ENCODE measurements at regions not wholly inside any gene's neighbourhood (a gene's known extent, or its start where the extent isn't known, plus 50 kb on each side); places are given as distances from the start of the nearest gene placed in this dataset.
"Not testable (repeated sequence)": the region's sequence is repeated elsewhere in the genome, so short reads cannot be mapped to it uniquely, and the experiment has no call there.

DNA sequence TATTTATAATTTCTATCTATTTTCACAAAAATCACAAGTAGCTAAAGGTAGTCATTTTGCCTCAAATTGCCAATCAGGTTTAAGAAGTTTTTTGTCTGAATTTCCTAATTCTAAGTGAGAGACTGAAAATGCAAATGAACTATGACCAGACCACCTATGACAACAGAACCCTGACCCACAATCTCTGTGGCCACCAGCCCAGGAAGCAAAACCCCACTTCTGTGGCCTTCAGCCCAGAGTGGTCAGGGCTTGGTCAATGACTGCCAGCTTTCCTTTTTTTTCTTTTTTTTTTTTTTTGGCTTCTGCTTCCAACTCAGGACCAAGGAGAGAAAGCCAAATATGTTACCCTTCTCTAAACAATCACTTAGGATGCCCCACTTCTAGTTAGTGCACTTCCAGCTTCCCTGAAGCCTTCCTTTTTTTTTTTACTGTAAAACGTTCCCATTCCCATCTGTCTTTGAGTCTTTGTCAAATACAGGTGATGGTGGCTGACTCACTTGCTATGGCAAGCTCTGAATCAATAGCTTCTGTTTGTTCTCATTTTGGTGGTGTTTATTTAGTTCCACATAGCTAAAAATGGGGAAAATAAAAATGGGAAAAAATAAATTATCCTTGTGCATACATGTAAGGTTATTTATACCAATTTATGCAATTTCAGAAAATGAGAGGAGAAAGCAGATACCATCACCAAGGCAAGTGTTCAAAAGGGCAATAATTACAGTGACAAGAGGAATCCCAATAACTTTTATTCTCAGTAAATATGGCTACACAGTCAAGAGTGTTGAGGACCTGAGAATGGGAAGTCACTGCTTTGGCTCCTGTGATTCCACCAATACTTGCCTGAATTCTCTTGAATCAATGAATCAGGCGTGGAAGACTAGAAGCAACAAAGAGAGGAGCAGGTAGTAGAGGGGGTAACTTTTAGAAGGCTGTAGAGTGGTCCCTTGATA, 170.3 kb upstream of the PDE7B start:
- TF ChIP-seq, protein P1, sequence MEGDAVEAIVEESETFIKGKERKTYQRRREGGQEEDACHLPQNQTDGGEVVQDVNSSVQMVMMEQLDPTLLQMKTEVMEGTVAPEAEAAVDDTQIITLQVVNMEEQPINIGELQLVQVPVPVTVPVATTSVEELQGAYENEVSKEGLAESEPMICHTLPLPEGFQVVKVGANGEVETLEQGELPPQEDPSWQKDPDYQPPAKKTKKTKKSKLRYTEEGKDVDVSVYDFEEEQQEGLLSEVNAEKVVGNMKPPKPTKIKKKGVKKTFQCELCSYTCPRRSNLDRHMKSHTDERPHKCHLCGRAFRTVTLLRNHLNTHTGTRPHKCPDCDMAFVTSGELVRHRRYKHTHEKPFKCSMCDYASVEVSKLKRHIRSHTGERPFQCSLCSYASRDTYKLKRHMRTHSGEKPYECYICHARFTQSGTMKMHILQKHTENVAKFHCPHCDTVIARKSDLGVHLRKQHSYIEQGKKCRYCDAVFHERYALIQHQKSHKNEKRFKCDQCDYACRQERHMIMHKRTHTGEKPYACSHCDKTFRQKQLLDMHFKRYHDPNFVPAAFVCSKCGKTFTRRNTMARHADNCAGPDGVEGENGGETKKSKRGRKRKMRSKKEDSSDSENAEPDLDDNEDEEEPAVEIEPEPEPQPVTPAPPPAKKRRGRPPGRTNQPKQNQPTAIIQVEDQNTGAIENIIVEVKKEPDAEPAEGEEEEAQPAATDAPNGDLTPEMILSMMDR (IDR thresholded peaks at IDR 0.05): no peak
- TF ChIP-seq ZFX (IDR thresholded peaks at IDR 0.05; ENCODE audit: borderline replicate concordance): no peak
- H3K27ac ChIP-seq: no peak overlapping the region

DNA sequence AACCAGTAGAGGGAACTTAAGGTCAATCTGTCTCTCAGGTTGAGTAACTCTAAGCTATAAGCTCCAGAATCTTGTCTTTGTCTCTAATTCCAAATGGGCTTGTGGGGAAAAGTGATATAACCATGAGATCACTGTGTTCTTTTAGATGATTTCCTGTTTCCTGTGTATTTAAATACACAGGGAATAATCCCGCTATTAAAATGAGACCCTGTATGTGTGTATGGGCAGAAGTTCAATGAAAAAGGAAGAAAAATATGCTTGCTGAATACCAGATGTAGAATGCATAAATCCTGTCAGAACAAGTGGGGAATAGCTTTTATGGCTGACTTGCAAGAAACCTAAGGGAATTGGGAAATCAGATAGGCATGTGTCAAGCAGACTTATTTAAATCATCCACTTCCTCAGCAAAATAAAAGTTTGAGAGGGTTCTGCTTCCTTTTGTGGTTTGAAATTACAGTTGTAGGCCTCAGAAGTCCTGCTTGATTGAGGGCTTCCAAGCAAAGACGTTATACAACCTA, 164.7 kb upstream of the PDE7B start:
- TF ChIP-seq, protein P1 (IDR thresholded peaks at IDR 0.05): no peak
- no peak for TF ChIP-seq ZFX (IDR thresholded peaks at IDR 0.05; ENCODE audit: borderline replicate concordance)
- no peak overlapping the region for H3K27ac ChIP-seq

DNA sequence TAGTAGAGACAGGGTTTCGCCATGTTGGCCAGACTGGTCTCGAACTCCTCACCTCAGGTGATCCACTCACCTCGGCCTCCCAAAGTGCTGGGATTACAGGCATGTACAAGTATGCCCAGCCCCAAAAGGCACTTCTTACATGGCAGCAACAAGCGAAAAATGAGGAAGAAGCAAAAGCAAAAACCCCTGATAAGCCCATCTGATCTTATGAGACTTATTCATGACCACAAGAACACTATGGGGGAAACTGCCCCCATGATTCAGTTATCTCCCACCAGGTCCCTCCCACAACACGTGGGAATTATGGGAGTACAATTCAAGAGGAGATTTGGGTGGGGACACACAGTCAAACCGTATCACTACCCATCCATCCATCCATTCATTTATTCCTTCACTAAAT, 163.0 kb upstream of the PDE7B start:
- not testable (repeated sequence) for H3K27ac ChIP-seq

DNA sequence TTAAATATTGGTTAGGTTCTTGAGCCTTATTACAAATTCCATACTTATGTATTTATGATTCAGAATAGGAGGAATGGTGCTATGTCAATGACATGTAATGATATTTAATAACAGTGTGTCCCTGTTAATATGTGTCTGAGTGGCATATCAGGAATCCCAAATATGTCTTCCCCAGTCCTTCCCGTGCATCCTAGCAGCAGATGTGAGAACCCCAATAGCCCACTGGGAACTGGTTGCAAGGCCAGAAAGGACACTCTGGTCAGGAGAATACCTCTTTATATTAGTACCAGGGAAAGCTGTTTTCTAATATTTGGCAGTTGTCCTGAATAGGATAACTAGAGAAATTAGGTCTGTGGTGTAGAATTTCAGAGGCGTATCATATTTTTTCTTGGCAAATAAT, 159.1 kb upstream of the PDE7B start:
- TF ChIP-seq, protein P1 (IDR thresholded peaks at IDR 0.05): no peak
- TF ChIP-seq ZFX (IDR thresholded peaks at IDR 0.05; ENCODE audit: borderline replicate concordance): no peak
- no peak overlapping the region for H3K27ac ChIP-seq

DNA sequence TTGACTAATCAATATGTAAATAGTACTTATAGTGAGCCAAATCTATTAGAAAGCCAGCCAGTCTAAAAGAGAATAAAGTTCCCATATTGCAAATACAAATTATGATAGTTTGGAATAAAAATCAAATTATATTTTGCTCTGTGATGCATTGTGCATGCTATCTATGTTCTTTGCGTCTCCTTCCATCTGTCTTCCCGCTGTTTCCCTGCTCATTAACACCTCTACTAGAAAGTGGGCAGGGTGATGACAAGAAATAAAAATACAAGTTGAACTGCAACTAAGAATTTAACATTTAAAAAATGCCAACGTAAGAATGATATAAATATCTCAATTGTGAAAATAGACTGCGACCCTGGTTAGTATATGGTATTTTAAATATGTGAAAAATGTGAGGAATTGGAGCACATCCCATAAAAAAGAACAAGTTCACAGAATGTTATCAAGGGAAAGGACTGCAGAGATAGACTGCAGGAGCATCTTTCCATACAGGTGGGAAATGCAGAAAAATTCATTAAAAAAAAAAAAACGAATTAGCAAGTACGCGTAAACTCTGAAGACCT, 157.6 kb upstream of the PDE7B start:
- TF ChIP-seq, protein P1 (IDR thresholded peaks at IDR 0.05): no peak
- TF ChIP-seq ZFX (IDR thresholded peaks at IDR 0.05; ENCODE audit: borderline replicate concordance): no peak
- no peak overlapping the region for H3K27ac ChIP-seq

DNA sequence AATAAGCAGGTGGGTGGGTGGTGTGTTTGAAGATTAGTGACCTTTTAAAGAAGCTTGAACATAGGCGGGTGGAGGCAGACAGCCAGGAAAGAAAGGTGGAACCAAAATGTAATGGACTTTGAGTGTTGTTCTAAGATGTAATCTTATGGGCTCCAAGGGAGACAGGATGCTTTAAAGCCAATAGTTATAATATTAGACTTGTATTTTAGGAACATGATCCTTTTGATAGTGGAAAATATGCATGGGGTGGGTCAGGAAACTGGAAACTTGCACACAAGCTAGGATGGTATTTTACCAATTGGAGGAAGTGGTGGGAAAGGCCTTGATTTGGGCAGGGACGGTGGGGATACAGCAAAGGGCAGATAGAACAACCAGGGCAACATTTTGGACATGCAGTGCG, 151.8 kb upstream of the PDE7B start:
- H3K27ac ChIP-seq: no peak overlapping the region

DNA sequence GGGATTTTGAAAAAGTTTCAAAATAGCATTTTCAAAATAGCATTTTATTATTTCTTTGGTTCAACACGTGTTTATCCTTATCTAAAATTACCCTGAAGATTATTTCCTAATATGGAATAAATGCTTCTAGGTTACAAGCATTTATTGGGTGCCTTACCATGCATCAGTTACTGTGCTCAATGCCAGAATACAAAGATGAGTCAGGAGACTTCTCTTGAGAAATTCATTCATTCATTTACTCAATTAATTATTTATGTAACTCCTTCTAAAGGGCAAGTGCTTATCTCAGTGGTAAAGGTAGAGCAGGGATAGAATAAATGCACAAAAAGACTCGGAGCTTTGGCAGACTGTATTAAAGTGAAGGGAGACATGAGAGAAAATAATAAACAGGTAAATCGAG, 150.1 kb upstream of the PDE7B start:
- H3K27ac ChIP-seq: no peak overlapping the region
- TF ChIP-seq, protein P1 (IDR thresholded peaks at IDR 0.05): no peak
- no peak for TF ChIP-seq ZFX (IDR thresholded peaks at IDR 0.05; ENCODE audit: borderline replicate concordance)

More for the DNA sequence above, 151.8 kb upstream of the PDE7B start:
- TF ChIP-seq, protein P1 (IDR thresholded peaks at IDR 0.05): no peak
- TF ChIP-seq ZFX (IDR thresholded peaks at IDR 0.05; ENCODE audit: borderline replicate concordance): no peak

Data from 22Rv1 (cell line).